NB4 (cell line): ENCODE measurements at regions not wholly inside any gene's neighbourhood (a gene's known extent, or its start where the extent isn't known, plus 50 kb on each side); places are given as distances from the start of the nearest gene placed in this dataset.

Experiments
- CTCF ChIP-seq: IDR thresholded peaks from one replicate; pipeline ENCODE4 v1.5.1; 2012; ENCODE audit warnings: low read depth, low read length
- MYC ChIP-seq: IDR thresholded peaks from 2 replicates; pipeline ENCODE4 v1.6.1; 2011; ENCODE audit warnings: low read depth, low read length
- POLR2A ChIP-seq: IDR thresholded peaks from 2 replicates; pipeline ENCODE4 v1.6.1; 2011; ENCODE audit warnings: mild to moderate bottlenecking; ENCODE audit not compliant: insufficient read length; ENCODE audit errors: extremely low read depth
- TF ChIP-seq, protein P1 (sequence below): IDR thresholded peaks from 2 replicates; pipeline ENCODE4 v1.6.1; 2011; ENCODE audit warnings: low read depth, low read length

- no peak for TF ChIP-seq CTCF
- TF ChIP-seq POLR2A: no peak
- no peak for TF ChIP-seq MYC
- TF ChIP-seq, protein P1, sequence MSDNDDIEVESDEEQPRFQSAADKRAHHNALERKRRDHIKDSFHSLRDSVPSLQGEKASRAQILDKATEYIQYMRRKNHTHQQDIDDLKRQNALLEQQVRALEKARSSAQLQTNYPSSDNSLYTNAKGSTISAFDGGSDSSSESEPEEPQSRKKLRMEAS: no peak
Measured at GRCh38 chr18:66833646-66834045, 229.8 kb upstream of the CDH19 start.
